Mucosa of descending colon (tissue), 3 donors: ENCODE measurements at regions not wholly inside any gene's neighbourhood (a gene's known extent, or its start where the extent isn't known, plus 50 kb on each side); places are given as distances from the start of the nearest gene placed in this dataset.

ENCODE experiments used
- ATAC-seq: fragments of 200-7000 bp; cut with Tn5 transposase; one replicate; pipeline ENCODE4 v1.9.1; 2020; ENCODE audit warnings: mild to moderate bottlenecking, moderate library complexity
- DNase-seq, 3 donors: peaks; one replicate each; pipeline ENCODE4 v3.0.0-alpha.2; 2020
- H3K36me3 ChIP-seq: fragments of 200-600 bp; one replicate; pipeline ENCODE4 v1.8.0; 2021; ENCODE audit warnings: low read depth, mild to moderate bottlenecking
- H3K4me1 ChIP-seq: fragments of 200-600 bp; one replicate; pipeline ENCODE4 v1.8.0; 2021; ENCODE audit warnings: low read depth, mild to moderate bottlenecking
- H3K4me3 ChIP-seq: fragments of 200-600 bp; one replicate; pipeline ENCODE4 v1.8.0; 2021; ENCODE audit warnings: mild to moderate bottlenecking
- H3K9me3 ChIP-seq: fragments of 200-600 bp; one replicate; pipeline ENCODE4 v1.8.0; 2021; ENCODE audit warnings: mild to moderate bottlenecking
- intact Hi-C, 2 donors: fragments of 100-400 bp; cut with DNase I in 1 of 2; cut with micrococcal nuclease in 1 of 2; formaldehyde crosslinking; loops; one replicate each; pipeline versions ENCODE4 v1.11.0 to v1.11.1; 2022; cut with DNase I, micrococcal nuclease
- TF ChIP-seq, protein P1 (sequence below): fragments of 200-600 bp; IDR thresholded peaks from one replicate; pipeline ENCODE4 v1.8.0; 2022; ENCODE audit warnings: antibody characterized with exemption, mild to moderate bottlenecking
- donor health status: DM: no; HTN: no; CAD: no; lungs with moderate emphysema.
- donor health status: DM: no; HTN: no; CAD: no.
- donor health status: DM: no; HTN: yes; CAD: no.

DNA sequence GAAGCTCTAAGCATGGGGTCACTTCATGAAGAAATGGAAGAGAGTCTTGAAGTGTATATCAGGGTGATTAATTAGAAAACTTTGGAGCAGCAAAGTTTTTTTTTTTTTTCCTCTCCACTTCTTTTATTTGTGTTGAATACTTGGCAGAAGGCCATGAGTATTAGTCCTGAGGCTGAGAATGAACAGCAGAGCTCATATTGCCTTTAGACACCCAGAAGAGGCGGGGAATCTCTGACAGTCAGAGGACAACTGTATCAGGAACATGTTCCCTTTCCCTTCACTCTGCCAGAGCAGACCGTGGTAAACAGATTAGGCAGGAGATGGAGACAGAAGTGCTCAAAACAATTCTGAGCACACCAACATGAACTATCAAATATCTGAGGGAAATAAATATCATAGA lies 300.9 kb downstream of the FAM47A start:
- TF ChIP-seq, protein P1, sequence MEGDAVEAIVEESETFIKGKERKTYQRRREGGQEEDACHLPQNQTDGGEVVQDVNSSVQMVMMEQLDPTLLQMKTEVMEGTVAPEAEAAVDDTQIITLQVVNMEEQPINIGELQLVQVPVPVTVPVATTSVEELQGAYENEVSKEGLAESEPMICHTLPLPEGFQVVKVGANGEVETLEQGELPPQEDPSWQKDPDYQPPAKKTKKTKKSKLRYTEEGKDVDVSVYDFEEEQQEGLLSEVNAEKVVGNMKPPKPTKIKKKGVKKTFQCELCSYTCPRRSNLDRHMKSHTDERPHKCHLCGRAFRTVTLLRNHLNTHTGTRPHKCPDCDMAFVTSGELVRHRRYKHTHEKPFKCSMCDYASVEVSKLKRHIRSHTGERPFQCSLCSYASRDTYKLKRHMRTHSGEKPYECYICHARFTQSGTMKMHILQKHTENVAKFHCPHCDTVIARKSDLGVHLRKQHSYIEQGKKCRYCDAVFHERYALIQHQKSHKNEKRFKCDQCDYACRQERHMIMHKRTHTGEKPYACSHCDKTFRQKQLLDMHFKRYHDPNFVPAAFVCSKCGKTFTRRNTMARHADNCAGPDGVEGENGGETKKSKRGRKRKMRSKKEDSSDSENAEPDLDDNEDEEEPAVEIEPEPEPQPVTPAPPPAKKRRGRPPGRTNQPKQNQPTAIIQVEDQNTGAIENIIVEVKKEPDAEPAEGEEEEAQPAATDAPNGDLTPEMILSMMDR, result no peak
- Histone ChIP-seq H3K9me3 (peaks cover 5% of the 10 kb centered on the region), H3K4me3 (no peak overlapping the region), H3K36me3 (no peaks in the 10 kb centered on the region), H3K4me1 (no peaks in the 10 kb centered on the region)
- no peak for ATAC-seq
- no peak for DNase-seq
- intact Hi-C loops, result no loop called here

DNA sequence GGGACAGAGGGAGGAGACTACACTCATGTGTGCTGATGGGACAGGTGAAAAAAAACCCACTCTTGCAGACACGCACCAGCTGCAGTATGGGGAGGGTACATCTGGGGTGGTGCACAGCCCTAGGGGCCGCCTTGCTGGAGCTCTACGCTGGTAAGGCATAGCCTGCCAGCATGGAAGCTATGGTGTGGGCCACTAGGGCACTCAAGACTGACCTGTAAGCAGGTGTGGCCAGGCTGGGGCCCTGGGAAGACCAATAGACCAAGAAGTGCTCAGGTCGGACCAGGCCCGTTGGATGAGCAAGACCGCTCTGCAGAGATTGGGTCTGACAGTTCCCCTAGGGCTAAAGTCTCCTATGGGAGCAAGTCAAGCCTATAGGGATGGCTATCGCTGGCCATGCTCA lies 314.8 kb downstream of the FAM47A start:
- Histone ChIP-seq H3K36me3 (no peaks in the 10 kb centered on the region), H3K4me3 (no peak overlapping the region), H3K9me3 (no peaks in the 10 kb centered on the region), H3K4me1 (no peaks in the 10 kb centered on the region)
- intact Hi-C loops, result no loop called here
- ATAC-seq, result no peak
- DNase-seq, result no peak
- TF ChIP-seq, protein P1, result no peak

DNA sequence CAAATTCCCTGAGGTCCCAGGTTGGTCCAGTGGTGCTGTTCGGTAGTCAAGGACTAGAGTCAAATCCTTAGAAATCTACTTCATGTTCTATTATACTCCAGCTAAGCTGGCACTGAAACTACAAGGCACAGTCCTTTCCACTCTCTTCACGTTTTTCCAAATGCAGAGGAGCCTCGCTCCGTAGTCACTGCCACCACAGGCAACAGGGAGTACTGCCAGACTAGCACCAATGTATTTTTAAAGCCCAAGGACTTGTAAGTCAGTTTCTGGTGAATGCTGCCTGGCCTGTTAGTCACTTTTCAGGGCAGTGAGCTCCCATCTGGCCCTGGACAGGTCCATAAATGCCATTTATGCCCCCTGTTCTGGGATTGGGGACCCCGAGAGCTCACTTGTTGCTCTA lies 323.5 kb downstream of the FAM47A start:
- DNase-seq, result no peak
- no peaks in the 10 kb centered on the region for H3K36me3 ChIP-seq
- intact Hi-C loops, result no loop called here
- no peak for ATAC-seq
- TF ChIP-seq, protein P1, result no peak
- peaks cover 3% of the 10 kb centered on the region for H3K9me3 ChIP-seq
- H3K4me1 ChIP-seq, result no peaks in the 10 kb centered on the region
- H3K4me3 ChIP-seq, result no peak overlapping the region

DNA sequence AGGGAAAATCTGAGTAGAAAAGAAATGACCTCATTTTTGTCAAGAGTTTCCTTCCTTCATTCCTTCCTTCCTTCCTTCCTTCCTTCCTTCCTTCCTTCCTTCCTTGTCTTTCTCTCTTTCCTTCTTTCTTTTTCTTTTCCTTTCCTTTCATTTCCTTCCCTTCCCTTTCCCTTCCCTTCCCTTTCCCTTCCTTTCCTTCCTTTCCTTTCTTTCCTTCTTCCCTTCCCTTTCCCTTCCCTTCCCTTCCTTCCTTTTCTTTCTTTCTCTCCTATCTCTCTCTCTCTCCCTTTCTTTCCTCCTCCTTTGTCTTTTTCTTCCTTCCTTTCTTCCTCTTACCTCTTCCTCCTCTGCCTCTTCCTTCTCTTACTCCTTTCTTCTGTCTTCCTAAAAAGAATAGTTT lies 347.6 kb downstream of the FAM47A start:
- TF ChIP-seq, protein P1, result no peak
- intact Hi-C loops, result no loop called here
- Histone ChIP-seq H3K4me3 (no peak overlapping the region), H3K9me3 (peaks cover 5% of the 10 kb centered on the region), H3K4me1 (no peaks in the 10 kb centered on the region), H3K36me3 (no peaks in the 10 kb centered on the region)
- DNase-seq, result no peak
- ATAC-seq, result no peak

DNA sequence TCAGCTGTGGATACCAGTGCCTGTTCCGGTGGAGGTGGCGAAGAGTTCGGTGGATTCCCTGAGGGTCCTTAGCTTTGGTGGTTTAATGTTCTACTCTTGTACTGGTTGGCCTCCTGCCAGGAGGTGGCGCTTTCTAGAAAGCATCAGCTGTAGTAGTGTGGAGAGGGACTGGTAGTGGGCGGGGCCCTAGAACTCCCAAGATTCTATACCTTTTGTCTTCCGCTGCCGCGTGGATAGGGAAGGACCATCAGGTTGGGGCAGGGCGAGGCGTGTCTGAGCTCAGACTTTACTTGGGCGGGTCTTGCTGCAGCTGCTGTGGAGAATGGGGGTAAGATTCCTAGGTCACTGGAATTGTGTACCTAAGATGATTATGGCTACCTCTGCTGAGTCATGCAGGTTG lies 390.3 kb downstream of the FAM47A start:
- DNase-seq (no peak), ATAC-seq (no peak)
- Histone ChIP-seq H3K36me3 (no peaks in the 10 kb centered on the region), H3K4me3 (no peak overlapping the region), H3K4me1 (no peaks in the 10 kb centered on the region), H3K9me3 (no peaks in the 10 kb centered on the region)
- TF ChIP-seq, protein P1, result no peak
- intact Hi-C loops, result no loop called here

DNA sequence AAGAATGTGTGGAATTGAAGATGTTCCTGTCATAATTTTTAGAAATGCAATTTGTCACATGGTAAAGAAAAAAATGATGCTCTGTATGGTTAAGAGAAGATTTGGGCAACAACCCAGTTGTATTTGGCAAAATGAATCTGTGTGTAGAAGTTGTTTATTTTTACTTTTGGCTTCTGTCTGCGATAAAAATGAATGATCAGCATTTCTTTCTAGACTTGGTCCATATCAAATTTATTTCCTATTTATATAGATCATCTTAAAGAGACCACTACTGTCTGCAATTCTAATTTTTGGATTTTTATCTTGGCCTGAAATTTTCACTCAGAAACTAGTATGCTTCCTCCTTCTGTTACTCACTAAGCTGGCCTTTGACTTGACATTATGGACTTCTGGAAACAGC lies 396.9 kb downstream of the FAM47A start:
- Histone ChIP-seq H3K4me3 (no peak overlapping the region), H3K4me1 (no peaks in the 10 kb centered on the region), H3K9me3 (no peaks in the 10 kb centered on the region), H3K36me3 (no peaks in the 10 kb centered on the region)
- ATAC-seq (no peak), DNase-seq (no peak)
- intact Hi-C loops, result no loop called here
- TF ChIP-seq, protein P1, result no peak
